Renal pelvis (tissue), 1 donor: ENCODE measurements at regions not wholly inside any gene's neighbourhood (a gene's known extent, or its start where the extent isn't known, plus 50 kb on each side); places are given as distances from the start of the nearest gene placed in this dataset.

ENCODE experiments used
- DNase-seq: peaks from one replicate; pipeline ENCODE4 v3.0.0-alpha.2; 2013

DNA sequence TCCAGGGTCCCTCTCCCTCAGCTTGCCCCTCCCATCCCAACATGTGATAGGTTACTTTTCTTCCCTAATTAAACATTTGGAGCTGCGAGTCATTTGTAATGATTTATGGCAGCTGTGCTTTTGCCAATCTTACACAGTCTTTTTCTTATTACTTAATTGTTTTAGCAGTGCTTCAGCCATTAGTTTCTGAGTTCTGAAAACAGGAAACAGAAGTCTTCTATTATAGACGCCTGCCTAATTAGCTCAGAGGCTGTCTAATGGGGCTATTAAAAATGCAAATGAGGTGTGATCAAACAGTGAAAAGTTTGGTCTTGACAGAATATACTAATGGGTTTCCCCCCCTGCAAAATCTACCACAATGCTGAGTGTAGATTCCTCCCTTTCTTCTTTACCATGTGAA is 388.3 kb upstream of the CELF4 start:
- no peak for DNase-seq

GRCh38 chr18:37948471-37948870 is 382.9 kb upstream of the CELF4 start:
- DNase-seq: no peak

DNA sequence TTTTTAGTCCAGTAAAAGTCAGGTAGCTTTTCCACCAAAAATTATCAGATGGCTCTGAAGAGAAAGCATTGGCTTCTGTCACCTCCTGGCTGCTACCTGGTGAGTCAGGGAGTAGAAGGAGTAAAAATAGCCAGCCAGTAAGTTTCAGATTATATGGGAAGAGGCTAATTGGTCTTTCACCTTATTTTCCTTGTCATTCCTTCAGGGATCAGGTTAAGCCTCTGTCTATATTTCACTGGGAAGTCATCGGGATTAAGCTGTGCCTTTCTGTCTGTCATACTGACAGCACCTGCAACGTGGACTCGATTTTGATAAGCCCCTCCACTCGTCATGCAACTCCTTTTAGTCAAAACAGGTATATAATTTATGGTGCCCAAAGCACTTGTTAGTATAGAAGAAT is 380.7 kb upstream of the CELF4 start:
- DNase-seq: no peak

GRCh38 chr18:37944700-37945270 is 379.2 kb upstream of the CELF4 start:
- DNase-seq: no peak

GRCh38 chr18:37937287-37937686 is 371.7 kb upstream of the CELF4 start:
- DNase-seq: no peak

GRCh38 chr18:37935086-37935485 is 369.5 kb upstream of the CELF4 start:
- no peak for DNase-seq

- no peak for DNase-seq
Observed at GRCh38 chr18:37930640-37931039, 365.0 kb upstream of the CELF4 start.

- DNase-seq: no peak
Observed at GRCh38 chr18:37922162-37922561, 356.6 kb upstream of the CELF4 start.

GRCh38 chr18:37920865-37921264 is 355.3 kb upstream of the CELF4 start:
- no peak for DNase-seq

DNA sequence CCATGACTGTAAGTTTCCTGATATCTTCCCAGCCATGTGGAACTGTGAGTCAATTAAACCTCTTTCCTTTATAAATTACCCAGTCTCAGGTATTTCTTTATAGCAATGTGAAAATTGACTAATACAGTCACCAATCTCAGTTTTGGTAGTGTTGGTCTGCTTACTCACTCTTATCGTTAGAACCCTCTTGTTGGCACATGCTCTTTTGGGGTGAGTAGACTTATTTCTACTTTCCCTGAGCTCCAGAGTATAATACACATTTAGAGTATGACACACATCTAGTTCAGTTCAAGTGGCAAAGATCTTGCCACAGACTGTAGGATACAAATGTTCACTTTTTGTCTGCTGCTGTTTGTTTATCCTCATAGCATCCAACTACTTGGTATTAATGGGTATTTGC is 347.5 kb upstream of the CELF4 start:
- DNase-seq: no peak

GRCh38 chr18:37902344-37902743 is 336.7 kb upstream of the CELF4 start:
- no peak for DNase-seq

DNA sequence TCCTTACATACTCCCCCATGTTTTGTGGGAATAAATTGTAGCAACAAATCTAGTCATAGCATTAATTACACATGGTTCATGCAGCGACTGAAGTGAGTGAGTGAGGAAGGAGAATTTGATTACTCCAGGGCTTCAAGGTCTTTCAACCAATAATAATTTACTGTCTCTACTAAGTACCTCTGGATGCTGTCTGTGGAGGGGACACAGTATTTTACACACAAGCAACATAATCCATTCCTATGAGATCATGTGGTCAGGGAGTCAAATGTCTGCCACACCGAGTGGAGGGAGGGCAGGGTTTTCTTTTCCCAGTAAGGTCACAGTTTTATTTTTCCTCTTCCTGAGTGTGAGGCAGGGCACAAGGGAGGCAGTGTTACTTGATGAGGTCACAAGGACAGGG is 334.7 kb upstream of the CELF4 start:
- peak; percentile 71 for DNase-seq

- DNase-seq: no peak
Observed at GRCh38 chr18:37889963-37890362, 324.4 kb upstream of the CELF4 start.

DNA sequence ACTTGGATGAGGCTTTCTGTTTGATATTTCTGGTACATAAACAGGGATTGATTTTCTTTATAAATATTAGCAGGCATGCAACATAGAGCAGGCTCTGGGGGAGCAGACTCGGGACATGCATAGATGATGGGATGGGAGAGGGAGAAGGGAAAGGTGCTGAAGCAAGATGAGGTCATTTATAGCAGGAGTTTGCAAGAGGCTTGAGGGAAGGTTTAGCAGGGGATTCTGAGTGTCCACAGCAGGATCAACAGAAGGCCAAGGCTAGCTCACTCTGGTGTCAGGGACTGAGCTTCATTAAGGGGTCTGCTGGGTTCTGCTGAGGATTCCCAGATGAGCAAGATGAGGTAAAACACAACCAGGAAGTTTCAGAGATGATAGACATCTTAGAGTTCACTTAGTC is 309.1 kb upstream of the CELF4 start:
- DNase-seq: no peak

DNA sequence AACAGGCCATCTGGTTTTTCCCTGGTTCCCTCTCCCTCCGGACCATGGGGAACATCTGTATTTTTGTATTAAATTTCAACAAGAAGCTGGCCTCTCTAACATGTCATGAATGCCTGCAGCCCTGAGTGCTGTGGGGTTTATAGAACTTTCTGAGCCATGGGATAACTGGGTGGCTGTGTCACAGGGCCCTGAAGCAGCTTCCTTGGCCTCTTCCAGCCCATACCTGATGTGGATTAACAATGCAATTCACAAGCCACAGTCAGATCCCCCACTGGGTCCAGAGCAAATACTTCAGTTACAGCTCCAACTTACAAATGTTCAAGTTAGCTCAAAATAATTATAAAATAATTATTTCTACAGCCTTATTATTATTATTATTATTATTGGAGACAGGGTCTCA is 307.8 kb upstream of the CELF4 start:
- no peak for DNase-seq

DNA sequence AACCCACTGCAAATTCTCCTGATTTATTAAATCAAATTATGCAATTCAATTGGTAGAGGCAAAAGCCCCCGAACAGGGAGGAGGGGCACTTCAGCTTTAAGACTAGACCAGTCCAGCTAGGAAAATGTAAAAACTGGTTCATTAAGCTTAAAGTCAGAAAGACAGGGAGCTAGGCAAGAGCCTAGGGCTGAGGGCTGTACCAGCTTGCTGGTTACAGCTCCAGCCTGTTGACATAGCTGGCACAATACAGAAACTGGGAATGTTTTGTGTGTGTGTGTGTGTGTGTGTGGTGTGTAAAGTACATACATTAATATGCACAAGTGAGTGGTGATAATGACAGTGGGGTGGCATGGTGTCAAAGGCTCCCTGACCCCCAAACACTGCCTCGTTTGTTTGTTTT is 307.0 kb upstream of the CELF4 start:
- DNase-seq: no peak

DNA sequence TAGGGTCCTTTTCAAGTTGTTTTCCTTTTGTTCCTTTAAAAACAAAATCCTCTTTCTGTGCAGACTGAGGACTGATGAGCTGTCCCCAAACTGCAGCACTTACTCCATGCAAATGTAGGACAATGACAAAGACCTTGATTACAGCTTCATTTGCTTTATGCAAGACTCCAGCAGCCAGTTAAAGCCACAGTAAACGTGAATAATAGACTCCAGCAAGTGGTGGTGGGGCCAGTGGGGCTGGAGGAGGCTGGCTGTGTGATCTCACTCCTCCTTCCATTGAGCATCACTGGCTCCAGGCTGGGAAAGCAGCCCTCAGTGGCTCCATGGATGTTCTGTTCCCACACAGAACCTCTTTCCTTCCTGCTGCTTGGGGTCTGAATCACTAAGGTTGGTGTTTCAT is 306.0 kb upstream of the CELF4 start:
- DNase-seq: no peak

- no peak for DNase-seq
Observed at GRCh38 chr18:37869051-37869450, 303.5 kb upstream of the CELF4 start.

- DNase-seq: no peak
Observed at GRCh38 chr18:37864122-37864521, 298.5 kb upstream of the CELF4 start.

GRCh38 chr18:37861981-37862380 is 296.4 kb upstream of the CELF4 start:
- no peak for DNase-seq

DNA sequence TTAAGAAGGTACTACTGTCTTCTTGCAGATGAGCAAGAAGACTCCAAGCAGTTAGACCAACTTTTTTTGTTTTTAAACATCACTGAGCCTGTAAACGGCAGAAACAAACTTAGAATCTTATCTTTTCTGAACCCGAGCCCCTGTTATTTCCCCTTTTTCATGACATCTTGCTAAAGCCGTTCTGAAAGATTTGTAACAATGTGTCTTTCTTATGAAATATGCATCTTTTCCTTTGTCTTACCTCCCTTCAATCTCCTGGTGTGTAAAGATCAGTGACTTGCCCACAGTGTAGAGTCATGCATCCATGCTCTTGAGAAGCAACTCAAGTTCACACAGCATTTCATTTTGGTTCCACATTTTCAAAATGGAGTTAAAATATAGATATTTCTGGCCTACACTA is 288.8 kb upstream of the CELF4 start:
- DNase-seq: no peak

DNA sequence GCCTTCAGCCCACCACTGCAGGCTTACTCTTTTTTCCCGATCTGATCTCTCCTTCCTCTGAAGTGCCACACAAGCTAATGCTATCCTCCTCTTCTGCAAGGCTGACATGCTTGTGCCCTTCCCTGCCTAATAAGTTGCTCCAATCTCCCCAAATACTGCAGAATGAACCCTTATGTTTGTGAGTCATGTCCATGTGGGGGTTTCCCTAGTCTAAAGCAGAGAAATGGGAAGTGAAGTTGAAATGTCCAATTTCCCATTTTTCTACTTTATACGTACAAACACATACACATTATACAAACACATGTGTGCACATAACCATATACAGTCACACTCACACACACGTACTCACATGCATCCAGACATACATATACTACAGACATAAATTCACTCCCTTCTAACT is 288.1 kb upstream of the CELF4 start:
- no peak for DNase-seq

- no peak for DNase-seq
Observed at GRCh38 chr18:37852464-37852863, 286.9 kb upstream of the CELF4 start.

DNA sequence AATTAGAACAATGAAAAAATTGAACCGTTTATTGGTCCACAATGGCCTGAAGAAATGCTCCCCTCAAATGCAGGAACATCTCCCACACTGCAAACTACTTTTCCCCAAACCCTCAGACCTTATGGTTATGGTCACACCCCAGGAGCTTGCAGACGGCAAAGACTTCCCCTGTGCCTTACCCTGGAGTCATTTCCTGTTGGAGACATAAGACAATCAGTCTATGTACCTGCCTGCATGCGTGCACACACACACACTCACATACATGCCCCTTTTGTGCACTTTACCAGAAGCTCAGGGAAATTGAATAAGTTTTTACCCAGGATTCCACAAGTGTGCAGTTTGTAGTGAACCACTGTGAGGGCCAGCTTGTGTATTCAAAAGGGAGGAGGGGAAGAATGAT is 281.9 kb upstream of the CELF4 start:
- no peak for DNase-seq

- no peak for DNase-seq
Observed at GRCh38 chr18:37846996-37847395, 281.4 kb upstream of the CELF4 start.
